Thoracic aorta (tissue), 2 donors: ENCODE measurements at regions not wholly inside any gene's neighbourhood (a gene's known extent, or its start where the extent isn't known, plus 50 kb on each side); places are given as distances from the start of the nearest gene placed in this dataset.
"Not testable (repeated sequence)": the region's sequence is repeated elsewhere in the genome, so short reads cannot be mapped to it uniquely, and the experiment has no call there.

Experiments
- ATAC-seq: fragments of 150-250 bp; one replicate; pipeline ENCODE4 v1.8.0; 2017; ENCODE audit warnings: low read depth; ENCODE audit not compliant: insufficient number of reproducible peaks, low FRiP score
- DNase-seq: peaks from one replicate; pipeline ENCODE4 v3.0.0-alpha.2; 2020; ENCODE audit warnings: low spot score
- H3K27ac ChIP-seq, 2 donors: fragments of 200-600 bp; sonication (generic); 1 replicate in 1 of 2; 2 replicates in 1 of 2; pipeline ENCODE4 v1.5.1; 2016; ENCODE audit warnings: mild to moderate bottlenecking in 2 of 2, moderate library complexity in 2 of 2
- H3K27me3 ChIP-seq: fragments of 200-600 bp; sonication (generic); replicated peaks from 2 replicates; pipeline ENCODE4 v1.6.0; 2016; ENCODE audit warnings: mild to moderate bottlenecking; ENCODE audit not compliant: insufficient read depth
- H3K36me3 ChIP-seq: fragments of 200-600 bp; sonication (generic); one replicate; pipeline ENCODE4 v1.5.1; 2016
- H3K4me1 ChIP-seq, 2 donors: fragments of 200-600 bp; sonication (generic); 1 replicate in 1 of 2; 2 replicates in 1 of 2; pipeline versions ENCODE4 v1.5.1 to v1.6.0; 2016; ENCODE audit warnings: low read depth in 2 of 2, mild to moderate bottlenecking in 1 of 2; ENCODE audit not compliant: control insufficient read depth in 1 of 2
- H3K4me3 ChIP-seq: fragments of 200-600 bp; sonication (generic); 2 replicates; pipeline ENCODE4 v1.5.1; 2016; ENCODE audit warnings: mild to moderate bottlenecking
- H3K9me3 ChIP-seq: fragments of 200-600 bp; sonication (generic); 2 replicates; pipeline ENCODE4 v1.5.1; 2016

GRCh38 chr2:110028411-110028810, 87.2 kb downstream of the MALL start:
- not testable (repeated sequence) for ATAC-seq, H3K4me1 ChIP-seq, H3K36me3 ChIP-seq, H3K9me3 ChIP-seq, H3K27me3 ChIP-seq, DNase-seq, H3K4me3 ChIP-seq, H3K27ac ChIP-seq

- ATAC-seq, DNase-seq: not testable (repeated sequence)
Observed at GRCh38 chr2:110030894-110031293, 84.7 kb downstream of the MALL start.

GRCh38 chr2:110031722-110032327, 83.8 kb downstream of the MALL start:
- not testable (repeated sequence) for H3K4me1 ChIP-seq, H3K36me3 ChIP-seq, ATAC-seq, H3K27ac ChIP-seq, H3K27me3 ChIP-seq, H3K4me3 ChIP-seq, DNase-seq, H3K9me3 ChIP-seq

More at GRCh38 chr2:110030894-110031293, 84.7 kb downstream of the MALL start:
- not testable (repeated sequence) for H3K9me3 ChIP-seq, H3K4me3 ChIP-seq, H3K27ac ChIP-seq, H3K36me3 ChIP-seq, H3K4me1 ChIP-seq, H3K27me3 ChIP-seq
